GM12878 (cell line): ENCODE measurements at regions not wholly inside any gene's neighbourhood (a gene's known extent, or its start where the extent isn't known, plus 50 kb on each side); places are given as distances from the start of the nearest gene placed in this dataset.

Source experiments
- ATAC-seq: fragments of 200-7000 bp; cut with Tn5 transposase; 3 replicates; pipeline ENCODE4 v1.9.1; 2020; ENCODE audit warnings: mild to moderate bottlenecking, moderate library complexity
- BruUV-seq: library from RNA; stranded (reverse); fragments of 400-500 nt; replicated peaks from 2 replicates; lab custom pipeline; 2021; lab: Mats Ljungman, UMichigan
- CTCF ChIA-PET: fragments of 300-600 bp; sonication (Branson Sonifier 250); formaldehyde crosslinking; extraction: SDS; loops from one replicate; lab custom pipeline; 2021; ENCODE audit warnings: inconsistent platforms; lab: Yijun Ruan, JAX
- POLR2A ChIA-PET: fragments of 350-600 bp; formaldehyde crosslinking; extraction: SDS; loops from one replicate; lab custom pipeline; 2021; ENCODE audit warnings: inconsistent platforms; lab: Charles Lee
- RAD21 ChIA-PET: fragments of 300-600 bp; sonication (Branson Sonifier 250); formaldehyde crosslinking; loops from one replicate; lab custom pipeline; 2023; ENCODE audit warnings: antibody characterized with exemption; ENCODE audit not compliant: unreplicated experiment; lab: Charles Lee
- SMC1A ChIA-PET: fragments of 300-600 bp; sonication (Branson Sonifier 250); formaldehyde crosslinking; loops from one replicate; lab custom pipeline; 2023; ENCODE audit not compliant: unreplicated experiment, uncharacterized antibody; lab: Charles Lee
- DNase-seq: peaks from one replicate; pipeline ENCODE4 v3.0.0-alpha.2; 2011; ENCODE audit warnings: low read depth, low spot score
- FAIRE-seq: peaks from 3 replicates; lab custom pipeline; 2011; peaks lifted over from hg19 to GRCh38; lab: Jason Lieb, UNC
- H2AFZ ChIP-seq: 2 replicates; pipeline ENCODE4 v1.6.0; 2011; ENCODE audit warnings: low read depth, low read length, control low read depth; ENCODE audit not compliant: control insufficient read depth
- H3K27ac ChIP-seq: 2 replicates; pipeline ENCODE4 v1.5.1; 2011; ENCODE audit warnings: control low read depth; ENCODE audit not compliant: control insufficient read depth, insufficient read depth
- H3K27me3 ChIP-seq, 2 experiments: replicated peaks in 1 of 2; 2 replicates each; pipeline versions ENCODE4 v1.6.0 to v1.6.1; 2011; ENCODE audit warnings: low read length in 1 of 2; ENCODE audit not compliant: control insufficient read depth in 2 of 2, insufficient read depth in 2 of 2
- H3K36me3 ChIP-seq, 2 experiments: 2 replicates each; pipeline ENCODE4 v1.5.1; 2011; ENCODE audit warnings: low read length in 1 of 2; ENCODE audit not compliant: control insufficient read depth in 2 of 2, insufficient read depth in 2 of 2
- H3K4me1 ChIP-seq: 2 replicates; pipeline ENCODE4 v1.6.1; 2011; ENCODE audit warnings: mild to moderate bottlenecking, low read length, moderate library complexity, mixed read lengths; ENCODE audit not compliant: control insufficient read depth, insufficient read depth
- H3K4me2 ChIP-seq: 2 replicates; pipeline ENCODE4 v1.6.0; 2011; ENCODE audit warnings: control low read depth; ENCODE audit not compliant: control insufficient read depth, insufficient read depth
- H3K4me3 ChIP-seq: fragments of 200-600 bp; sonication (generic); 2 replicates; pipeline ENCODE4 v1.5.1; 2016
- H3K79me2 ChIP-seq: 2 replicates; pipeline ENCODE4 v1.6.0; 2011; ENCODE audit warnings: low read length; ENCODE audit not compliant: control insufficient read depth, insufficient read depth
- H3K9ac ChIP-seq: 2 replicates; pipeline ENCODE4 v1.8.0; 2011; ENCODE audit warnings: low read length, control low read depth, mixed read lengths; ENCODE audit not compliant: control insufficient read depth, insufficient read depth
- H3K9me3 ChIP-seq: replicated peaks from 3 replicates; pipeline ENCODE4 v1.5.1; 2011; ENCODE audit warnings: mild to moderate bottlenecking, low read length; ENCODE audit not compliant: control insufficient read depth, insufficient read depth
- H4K20me1 ChIP-seq: 2 replicates; pipeline ENCODE4 v1.6.0; 2011; ENCODE audit not compliant: control insufficient read depth, insufficient read depth
- CREB1 ChIP-seq: IDR thresholded peaks from 2 replicates; pipeline ENCODE4 v1.6.1; 2012; ENCODE audit warnings: low read depth, mild to moderate bottlenecking, inconsistent platforms
- CTCF ChIP-seq, 3 experiments: IDR thresholded peaks in 2 of 3; conservative IDR thresholded peaks in 1 of 3; 2 replicates each; pipeline ENCODE4 v1.5.1; 2011; ENCODE audit warnings: low read depth in 3 of 3, low read length in 3 of 3, mild to moderate bottlenecking in 3 of 3, control low read depth in 2 of 3, moderate library complexity in 2 of 3, inconsistent platforms in 1 of 3, mixed read lengths in 1 of 3; ENCODE audit not compliant: control insufficient read depth in 2 of 3, insufficient read depth in 1 of 3; ENCODE audit errors: extremely low read depth in 1 of 3
- ESRRA ChIP-seq: IDR thresholded peaks from 2 replicates; pipeline ENCODE4 v1.6.1; 2012; ENCODE audit warnings: mild to moderate bottlenecking, low read length, improper control_type of control experiment
- HDGF ChIP-seq: fragments of 450-650 bp; IDR thresholded peaks from 2 replicates; pipeline ENCODE4 v1.6.1; 2016; ENCODE audit warnings: antibody characterized with exemption
- IKZF1 ChIP-seq: fragments of 450-650 bp; conservative IDR thresholded peaks from 2 replicates; pipeline ENCODE4 v1.6.1; 2017; ENCODE audit warnings: antibody characterized with exemption, mild to moderate bottlenecking
- IRF4 ChIP-seq: IDR thresholded peaks from 2 replicates; pipeline ENCODE4 v1.6.1; 2011; ENCODE audit warnings: low read depth, low read length
- MLLT1 ChIP-seq: fragments of 450-650 bp; IDR thresholded peaks from 2 replicates; pipeline ENCODE4 v1.6.1; 2016; ENCODE audit warnings: mild to moderate bottlenecking
- NBN ChIP-seq: fragments of 450-650 bp; IDR thresholded peaks from 2 replicates; pipeline ENCODE4 v1.6.1; 2016
- PKNOX1 ChIP-seq: fragments of 450-650 bp; IDR thresholded peaks from 2 replicates; pipeline ENCODE4 v1.6.1; 2016; ENCODE audit warnings: mild to moderate bottlenecking
- POU2F2 ChIP-seq: IDR thresholded peaks from 3 replicates; pipeline ENCODE4 v1.6.1; 2011; ENCODE audit warnings: low read depth, mild to moderate bottlenecking, low read length, borderline replicate concordance
- RAD21 ChIP-seq: IDR thresholded peaks from 2 replicates; pipeline ENCODE4 v1.6.1; 2011; ENCODE audit warnings: mild to moderate bottlenecking, low read depth, low read length, moderate library complexity; ENCODE audit not compliant: insufficient read depth
- RELB ChIP-seq: fragments of 450-650 bp; IDR thresholded peaks from 2 replicates; pipeline ENCODE4 v1.6.1; 2017; ENCODE audit warnings: low read depth, mild to moderate bottlenecking, moderate library complexity
- RUNX3 ChIP-seq: IDR thresholded peaks from 2 replicates; pipeline ENCODE4 v1.6.1; 2012; ENCODE audit warnings: low read length, inconsistent platforms
- SMC3 ChIP-seq: IDR thresholded peaks from 2 replicates; pipeline ENCODE4 v1.6.1; 2011; ENCODE audit warnings: low read length, improper control_type of control experiment, borderline replicate concordance
- SP1 ChIP-seq: IDR thresholded peaks from one replicate; pipeline ENCODE4 v1.6.1; 2011; ENCODE audit warnings: low read depth, low read length
- SREBF2 ChIP-seq: IDR thresholded peaks from 2 replicates; pipeline ENCODE4 v1.6.1; 2012; ENCODE audit warnings: mild to moderate bottlenecking, low read length
- TCF12 ChIP-seq: IDR thresholded peaks from 2 replicates; pipeline ENCODE4 v1.6.1; 2011; ENCODE audit warnings: low read depth, mild to moderate bottlenecking, low read length
- TCF3 ChIP-seq: IDR thresholded peaks from 2 replicates; pipeline ENCODE4 v1.6.1; 2012; ENCODE audit warnings: low read depth, mild to moderate bottlenecking, low read length, borderline replicate concordance; ENCODE audit not compliant: insufficient read depth
- YY1 ChIP-seq: IDR thresholded peaks from 2 replicates; pipeline ENCODE4 v1.6.1; 2011; ENCODE audit warnings: low read depth, mild to moderate bottlenecking, low read length
- WGBS: methylation state at CpG from one replicate; pipeline ENCODE4 v1.1.6; 2016; ENCODE audit warnings: low lambda C conversion rate; ENCODE audit not compliant: insufficient replicate concordance, insufficient coverage; ENCODE audit errors: missing lambda C conversion rate; 5-methylcytosine and 5-hydroxymethylcytosine counted together
- in situ Hi-C: fragments of 300-500 bp; cut with MboI; formaldehyde crosslinking; loops from 9 replicates; pipeline ENCODE4 v1.14.3; 2018; ENCODE audit warnings: mixed read lengths
- intact Hi-C: fragments of 100-400 bp; cut with micrococcal nuclease; formaldehyde crosslinking; loops from one replicate; pipeline ENCODE4 v1.14.2; 2022; ENCODE audit not compliant: unreplicated experiment

- SMC1A ChIA-PET = interaction anchor here (1.0 to 1.7 kb wide), 3 partner anchors 108 to 122 kb away, joined by 3 to 33 read pairs (median 3); no protein-coding TSS in a partner anchor
- Histone ChIP-seq H3K4me2 (no peak overlapping the region), H4K20me1 (no peaks in the 10 kb centered on the region), H3K79me2 (no peaks in the 10 kb centered on the region), H3K9ac (no peak overlapping the region), H3K36me3 (no peaks in the 10 kb centered on the region), H3K4me3 (no peak overlapping the region), H3K27ac (no peak overlapping the region), H2AFZ (no peak overlapping the region), H3K27me3 (no peaks in the 10 kb centered on the region), H3K4me1 (no peaks in the 10 kb centered on the region), H3K9me3 (no peaks in the 10 kb centered on the region)
- peak; percentile 66 for FAIRE-seq
- ATAC-seq = peak; percentile 89
- in situ Hi-C loops = no loop called here
- WGBS = 14% methylated on average over 9 of the region's 11 CpGs
- CTCF ChIA-PET = interaction anchor here (0.6 to 2.1 kb wide), 7 partner anchors 28 to 722 kb away, joined by 3 to 75 read pairs (median 3); partner anchors contain the start of gene GUSB
- RAD21 ChIA-PET = interaction anchor here (0.6 to 1.5 kb wide), 6 partner anchors 29 to 349 kb away, joined by 3 to 49 read pairs (median 4); no protein-coding TSS in a partner anchor
- intact Hi-C loops = loop anchor here (1.0 to 10.0 kb wide), 2 partner anchors 118 to 232 kb away; no protein-coding TSS in a partner anchor
- POLR2A ChIA-PET = no interaction called here
- BruUV-seq = no TSS peak
- DNase-seq = peak; percentile 7
- TF ChIP-seq TCF12 (peak; percentile 81), RELB (peak; percentile 25; the same call in 1 of the 2 replicates), PKNOX1 (peak; percentile 32), SREBF2 (no peak), TCF3 (peak; percentile 72; the same call in 1 of the 2 replicates), SMC3 (peak; percentile 86), RUNX3 (peak; percentile 69), IRF4 (0 out of 2 replicates have a peak, but pooled peaks have one; percentile 26), CTCF (IDR thresholded peaks at IDR 0.05 in 2 of 3, conservative IDR thresholded peaks at IDR 0.05 in 1 of 3; ENCODE audit: control insufficient read depth in 2 of 3, extremely low read depth in 1 of 3, insufficient read depth in 1 of 3, low read depth in 3 of 3, low read length in 3 of 3) (peak; percentile 81 to 85 (median 81)), RAD21 (peak; percentile 95), POU2F2 (peak; percentile 47; the same call in 1 of the 3 replicates), NBN (peak; percentile 87), YY1 (peak; percentile 72), HDGF (0 out of 2 replicates have a peak, but pooled peaks have one; percentile 56), SP1 (no peak), CREB1 (0 out of 2 replicates have a peak, but pooled peaks have one; percentile 19), IKZF1 (no peak), ESRRA (no peak), MLLT1 (peak; percentile 64)
These were observed 150.5 kb upstream of the VKORC1L1 start for GRCh38 chr7:65722361-65722792.
